ENCODE measurements at regions not wholly inside any gene's neighbourhood (a gene's known extent, or its start where the extent isn't known, plus 50 kb on each side); places are given as distances from the start of the nearest gene placed in this dataset.

DNA sequence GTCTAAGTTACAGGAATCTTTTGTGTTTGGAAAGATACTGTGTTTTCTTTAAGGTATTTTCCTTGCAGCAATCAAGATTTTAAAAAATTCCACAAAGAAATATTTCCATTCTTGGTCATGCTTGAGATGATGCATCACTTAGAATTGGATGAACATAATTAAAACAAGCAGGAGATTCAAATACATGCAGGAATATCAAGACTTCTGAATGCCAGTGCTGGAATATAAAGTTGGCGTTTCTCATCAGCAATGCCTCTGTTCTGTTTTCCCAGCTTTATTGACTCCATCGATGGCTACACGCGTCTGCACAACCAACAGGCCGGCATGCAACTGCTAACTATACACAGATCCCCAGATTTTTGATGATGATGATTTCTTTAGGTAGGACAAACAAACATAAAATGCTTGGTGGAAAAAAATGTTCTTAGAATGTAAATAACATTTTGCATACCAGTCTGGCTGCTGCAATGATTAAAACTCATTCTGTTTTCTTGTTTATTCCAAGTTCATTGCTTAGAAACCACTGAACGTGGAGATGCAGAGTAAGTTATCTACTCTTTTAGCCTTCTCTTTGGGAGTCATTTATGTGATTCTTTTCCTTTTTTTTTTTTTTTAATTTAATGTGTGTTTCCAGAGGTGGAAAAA, 91.3 kb upstream of the FAM171A1 start:
- no peak for TF ChIP-seq Cebpa-rat (IDR thresholded peaks at IDR 0.05)
- Histone ChIP-seq H3K27me3 (no peaks in the 10 kb centered on the region), H4K20me1 (no peaks in the 10 kb centered on the region), H3K4me2 (peak overlapping the region in 1 of 11 experiments; percentile 26; a peak in 1 of 22 replicates), H3K27ac (no peak overlapping the region), H3K4me3 (no peak overlapping the region), H3K36me3 (peaks cover 0 to 41% (median 0%) of the 10 kb centered on the region in 11 experiments; a peak in 8 of 22 replicates), H3K9ac (no peak overlapping the region), H3K4me1 (peaks cover 0 to 31% (median 18%) of the 10 kb centered on the region in 10 experiments; a peak in 10 of 20 replicates), H3K9me3 (replicated peaks in 1 of 11) (peaks cover 52 to 92% (median 79%) of the 10 kb centered on the region in 11 experiments)

DNA sequence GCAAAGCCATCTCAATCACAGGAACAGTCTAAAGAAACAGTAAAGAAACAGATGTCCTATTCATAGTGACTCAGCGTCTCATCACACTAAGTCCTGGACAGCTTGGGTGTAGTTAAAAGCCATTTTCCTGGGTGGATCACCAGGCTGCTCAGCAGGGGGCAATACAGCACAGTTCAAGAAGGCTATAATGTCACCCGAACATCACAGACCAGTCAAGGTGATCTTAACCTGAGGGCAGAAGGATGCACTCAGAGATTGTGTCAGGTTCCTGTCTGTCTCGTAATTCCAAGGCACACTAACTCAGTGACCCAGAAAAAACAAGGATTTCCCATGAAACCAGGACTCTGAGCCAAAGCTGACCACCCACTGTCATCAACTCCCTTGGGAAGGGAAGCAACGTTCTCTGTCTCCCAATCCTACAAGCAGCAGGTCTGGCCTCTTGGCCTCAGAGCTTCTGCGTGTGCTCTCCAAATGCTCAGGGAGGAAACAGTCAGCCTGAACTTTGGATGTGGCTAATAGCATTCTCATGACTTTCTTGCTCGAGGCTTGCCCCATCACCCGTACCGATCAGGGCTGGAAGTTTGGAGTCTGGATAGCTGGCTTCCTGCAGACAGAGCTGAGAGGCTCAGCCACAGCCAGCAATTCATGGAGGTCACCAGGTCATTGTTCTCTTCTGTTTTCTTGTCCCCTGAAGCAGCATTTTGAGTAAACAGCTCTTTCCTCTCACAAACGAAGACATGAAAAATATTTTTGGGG, 90.4 kb upstream of the FAM171A1 start:
- H3K27ac ChIP-seq: peak overlapping the region in 1 of 11 experiments; percentile 52; a peak in 2 of 22 replicates

DNA sequence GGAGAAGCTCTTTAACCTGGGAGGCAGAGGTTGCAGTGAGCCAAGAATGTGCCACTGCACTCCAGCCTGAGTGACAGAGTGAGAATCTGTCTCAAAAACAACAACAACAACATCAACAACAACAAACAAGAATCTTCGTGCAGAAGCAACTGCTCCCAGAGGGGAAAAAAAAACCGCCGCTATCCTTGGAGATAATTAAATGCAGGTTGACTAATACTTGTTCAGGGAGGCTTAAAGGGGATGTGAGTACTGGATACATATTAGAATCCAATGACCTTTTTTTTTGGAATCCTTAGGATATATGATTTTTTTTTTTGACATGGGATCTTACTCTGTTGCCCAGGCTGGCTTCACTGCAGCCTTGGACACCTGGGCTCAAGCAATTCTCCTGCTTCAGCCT, 89.6 kb upstream of the FAM171A1 start:
- Histone ChIP-seq H3K4me1 (peaks cover 0 to 41% (median 19%) of the 10 kb centered on the region in 10 experiments; a peak in 11 of 20 replicates), H3K9me3 (replicated peaks in 1 of 11) (peaks cover 44 to 85% (median 71%) of the 10 kb centered on the region in 11 experiments), H3K36me3 (peaks cover 0 to 35% (median 0%) of the 10 kb centered on the region in 11 experiments; a peak in 7 of 22 replicates), H3K27ac (peak overlapping the region in 2 of 11 experiments; percentile 8 to 52; a peak in 2 of 22 replicates), H3K4me3 (no peak overlapping the region), H3K9ac (no peak overlapping the region), H3K4me2 (peak overlapping the region in 2 of 11 experiments; percentile 2 to 8; a peak in 1 of 22 replicates), H4K20me1 (no peaks in the 10 kb centered on the region), H3K27me3 (no peaks in the 10 kb centered on the region)
- TF ChIP-seq Cebpa-rat (IDR thresholded peaks at IDR 0.05): no peak

More for the DNA sequence above, 90.4 kb upstream of the FAM171A1 start:
- TF ChIP-seq Cebpa-rat (IDR thresholded peaks at IDR 0.05): no peak
- peaks cover 46 to 92% (median 79%) of the 10 kb centered on the region in 11 experiments for H3K9me3 ChIP-seq (replicated peaks in 1 of 11)
- no peak overlapping the region for H3K9ac ChIP-seq
- H3K4me2 ChIP-seq: peak overlapping the region in 4 of 11 experiments; percentile 8 to 26 (median 22); a peak in 3 of 22 replicates
- H3K4me1 ChIP-seq: peaks cover 0 to 38% (median 18%) of the 10 kb centered on the region in 10 experiments; a peak in 10 of 20 replicates
- H4K20me1 ChIP-seq: no peaks in the 10 kb centered on the region
- no peaks in the 10 kb centered on the region for H3K27me3 ChIP-seq
- peaks cover 0 to 38% (median 0%) of the 10 kb centered on the region in 11 experiments; a peak in 7 of 22 replicates for H3K36me3 ChIP-seq
- no peak overlapping the region for H3K4me3 ChIP-seq

DNA sequence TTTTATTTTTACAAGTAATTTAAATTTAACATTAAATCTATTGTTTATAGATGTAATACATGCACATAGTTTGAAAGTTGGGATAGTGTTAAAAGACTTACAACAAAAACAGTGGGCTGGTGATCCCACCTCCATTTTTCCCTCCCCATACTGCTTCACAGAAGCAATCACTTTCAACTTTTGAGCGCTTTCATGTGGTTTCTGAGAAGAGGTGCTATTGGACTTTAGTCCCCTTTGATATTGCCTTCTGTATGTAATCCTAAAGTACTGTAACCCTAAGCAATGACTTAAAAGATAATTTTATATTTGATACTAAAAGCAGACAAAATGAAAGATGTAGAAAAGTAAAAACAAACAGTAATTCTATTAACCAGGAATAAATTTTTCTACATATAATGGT, 88.1 kb upstream of the FAM171A1 start:
- peaks cover 29 to 73% (median 57%) of the 10 kb centered on the region in 11 experiments for H3K9me3 ChIP-seq (replicated peaks in 1 of 11)
- peaks cover 0 to 56% (median 29%) of the 10 kb centered on the region in 10 experiments; a peak in 16 of 20 replicates for H3K4me1 ChIP-seq
- peaks cover 0 to 21% (median 0%) of the 10 kb centered on the region in 11 experiments; a peak in 6 of 22 replicates for H3K36me3 ChIP-seq
- no peaks in the 10 kb centered on the region for H4K20me1 ChIP-seq
- no peak overlapping the region for H3K9ac ChIP-seq
- no peak overlapping the region for H3K4me2 ChIP-seq
- H3K27ac ChIP-seq: no peak overlapping the region
- TF ChIP-seq Cebpa-rat (IDR thresholded peaks at IDR 0.05): no peak
- H3K4me3 ChIP-seq: no peak overlapping the region
- H3K27me3 ChIP-seq: no peaks in the 10 kb centered on the region

GRCh38 chr10:15457382-15457781, 86.3 kb upstream of the FAM171A1 start:
- H3K27ac ChIP-seq: no peak overlapping the region
- H3K9me3 ChIP-seq (replicated peaks in 1 of 11): peaks cover 12 to 55% (median 39%) of the 10 kb centered on the region in 11 experiments
- peak overlapping the region in 5 of 11 experiments; percentile 11 to 56 (median 20); a peak in 8 of 22 replicates for H3K4me2 ChIP-seq
- H3K9ac ChIP-seq: no peak overlapping the region
- H3K4me1 ChIP-seq: peaks cover 0 to 72% (median 41%) of the 10 kb centered on the region in 10 experiments; a peak in 16 of 20 replicates
- H3K4me3 ChIP-seq: peak overlapping the region in 3 of 10 experiments; percentile 16 to 26 (median 18); a peak in 3 of 20 replicates
- no peaks in the 10 kb centered on the region for H3K27me3 ChIP-seq
- H4K20me1 ChIP-seq: no peaks in the 10 kb centered on the region
- peaks cover 0 to 9% (median 0%) of the 10 kb centered on the region in 11 experiments; a peak in 2 of 22 replicates for H3K36me3 ChIP-seq
- no peak for TF ChIP-seq Cebpa-rat (IDR thresholded peaks at IDR 0.05)

DNA sequence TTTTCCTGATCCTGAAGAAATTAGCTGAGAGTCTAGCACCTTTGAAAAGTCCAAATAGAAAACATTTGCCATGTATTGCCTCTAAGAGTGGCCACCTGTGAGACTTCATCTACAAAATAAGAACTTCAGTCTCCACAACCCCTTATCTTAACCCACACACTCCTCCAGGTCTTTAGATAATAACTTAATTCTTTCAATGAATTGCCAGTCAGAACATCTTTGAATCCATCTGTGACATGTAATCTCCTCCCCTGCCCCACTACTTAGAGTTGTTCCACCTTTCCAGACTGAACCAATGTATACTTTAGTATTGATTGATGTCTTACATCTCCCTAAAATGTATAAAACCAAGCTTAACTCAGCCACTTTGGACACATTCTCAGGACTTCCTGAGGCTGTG, 84.4 kb upstream of the FAM171A1 start:
- no peaks in the 10 kb centered on the region for H4K20me1 ChIP-seq
- no peak for TF ChIP-seq Cebpa-rat (IDR thresholded peaks at IDR 0.05)
- H3K36me3 ChIP-seq: peaks cover 0 to 9% (median 0%) of the 10 kb centered on the region in 11 experiments; a peak in 2 of 22 replicates
- H3K9ac ChIP-seq: no peak overlapping the region
- peak overlapping the region in 6 of 11 experiments; percentile 78 to 93 (median 88); a peak in 9 of 22 replicates for H3K4me2 ChIP-seq
- H3K4me1 ChIP-seq: peaks cover 0 to 78% (median 47%) of the 10 kb centered on the region in 10 experiments; a peak in 17 of 20 replicates
- no peak overlapping the region for H3K27ac ChIP-seq
- peaks cover 6 to 41% (median 23%) of the 10 kb centered on the region in 11 experiments for H3K9me3 ChIP-seq (replicated peaks in 1 of 11)
- no peak overlapping the region for H3K4me3 ChIP-seq
- H3K27me3 ChIP-seq: no peaks in the 10 kb centered on the region

- Histone ChIP-seq H3K9ac (peak overlapping the region in 4 of 11 experiments; percentile 5 to 58 (median 48); a peak in 5 of 22 replicates), H3K9me3 (replicated peaks in 1 of 11) (peaks cover 6 to 43% (median 25%) of the 10 kb centered on the region in 11 experiments), H3K27ac (peak overlapping the region in 1 of 11 experiments; percentile 44; a peak in 2 of 22 replicates), H3K4me2 (peak overlapping the region; percentile 2 to 93 (median 78); a peak in 19 of 22 replicates), H3K4me3 (peak overlapping the region in 3 of 10 experiments; percentile 26 to 40 (median 38); a peak in 5 of 20 replicates), H3K36me3 (peaks cover 0 to 9% (median 0%) of the 10 kb centered on the region in 11 experiments; a peak in 2 of 22 replicates), H3K4me1 (peaks cover 0 to 83% (median 52%) of the 10 kb centered on the region in 10 experiments; a peak in 17 of 20 replicates), H4K20me1 (no peaks in the 10 kb centered on the region), H3K27me3 (no peaks in the 10 kb centered on the region)
- TF ChIP-seq Cebpa-rat (IDR thresholded peaks at IDR 0.05): no peak
These were observed 82.8 kb upstream of the FAM171A1 start for GRCh38 chr10:15453926-15454325.

DNA sequence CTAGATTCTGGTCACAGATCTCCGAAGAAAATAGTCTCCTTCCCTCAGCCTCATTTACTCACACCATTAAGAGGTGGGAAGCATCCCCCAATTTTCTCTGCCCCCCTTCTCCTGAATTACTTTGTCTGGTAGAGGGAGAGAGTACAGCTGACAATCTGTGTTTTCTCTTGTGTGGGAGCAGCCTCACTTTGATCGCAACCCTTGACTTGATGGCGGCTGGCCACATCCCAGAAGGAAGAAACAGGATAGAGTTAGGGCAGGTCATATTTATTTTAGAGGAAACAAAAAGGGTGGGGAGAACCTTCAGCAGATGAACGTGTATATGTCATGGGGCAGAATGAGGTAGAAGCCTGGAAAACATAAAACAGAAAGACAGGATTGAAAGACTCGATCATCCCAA, 82.4 kb upstream of the FAM171A1 start:
- Histone ChIP-seq H3K4me2 (peak overlapping the region; percentile 2 to 93 (median 78); a peak in 19 of 22 replicates), H3K4me3 (peak overlapping the region in 3 of 10 experiments; percentile 26 to 40 (median 38); a peak in 5 of 20 replicates), H3K36me3 (peaks cover 0 to 9% (median 0%) of the 10 kb centered on the region in 11 experiments; a peak in 2 of 22 replicates), H3K9ac (peak overlapping the region in 4 of 11 experiments; percentile 5 to 58 (median 48); a peak in 6 of 22 replicates), H3K27ac (peak overlapping the region in 1 of 11 experiments; percentile 44; a peak in 2 of 22 replicates), H4K20me1 (no peaks in the 10 kb centered on the region), H3K9me3 (replicated peaks in 1 of 11) (peaks cover 10 to 43% (median 29%) of the 10 kb centered on the region in 11 experiments), H3K27me3 (no peaks in the 10 kb centered on the region), H3K4me1 (peaks cover 0 to 79% (median 47%) of the 10 kb centered on the region in 10 experiments; a peak in 17 of 20 replicates)
- TF ChIP-seq Cebpa-rat (IDR thresholded peaks at IDR 0.05): no peak

Data from BLaER1 treated with 17β-estradiol and CSF1 and Interleukin-3, amounts not matched to agents 10 nM and 100 nM (cell line).